Esophagus muscularis mucosa (tissue), 4 donors: ENCODE measurements at regions not wholly inside any gene's neighbourhood (a gene's known extent, or its start where the extent isn't known, plus 50 kb on each side); places are given as distances from the start of the nearest gene placed in this dataset.
A peak's percentile ranks its signal among the peaks of the same experiment; 100 is the strongest.

Experiments used
- DNase-seq: peaks from one replicate; pipeline ENCODE4 v3.0.0-alpha.2; 2017; ENCODE audit errors: extremely low spot score
- H3K27ac ChIP-seq, 4 donors: fragments of 200-600 bp; sonication (generic); replicated peaks in 1 of 4; 1 replicate in 3 of 4; 2 replicates in 1 of 4; pipeline ENCODE4 v1.5.1; 2016 to 2019; ENCODE audit warnings: mild to moderate bottlenecking in 1 of 4
- H3K27me3 ChIP-seq, 4 donors: fragments of 200-600 bp; sonication (generic); one replicate each; pipeline versions ENCODE4 v1.5.1 to v1.6.0; 2016 to 2019
- H3K36me3 ChIP-seq, 4 donors: fragments of 200-600 bp; sonication (generic); one replicate each; pipeline ENCODE4 v1.5.1; 2016 to 2019
- H3K4me1 ChIP-seq, 4 donors: fragments of 200-600 bp; sonication (generic); one replicate each; pipeline ENCODE4 v1.5.1; 2016 to 2019
- H3K4me3 ChIP-seq, 4 donors: fragments of 200-600 bp; sonication (generic); 1 replicate in 2 of 4; 2 replicates in 2 of 4; pipeline ENCODE4 v1.5.1; 2016 to 2019; ENCODE audit warnings: mild to moderate bottlenecking in 4 of 4, moderate library complexity in 1 of 4
- H3K9me3 ChIP-seq, 4 donors: fragments of 200-600 bp; sonication (generic); 1 replicate in 3 of 4; 2 replicates in 1 of 4; pipeline ENCODE4 v1.5.1; 2016 to 2019
- EP300 ChIP-seq: sonication (generic); formaldehyde crosslinking; IDR thresholded peaks from one replicate; pipeline ENCODE4 v1.6.1; 2017; ENCODE audit warnings: antibody characterized with exemption
- POLR2A ChIP-seq: fragments of 450-650 bp; IDR thresholded peaks from one replicate; pipeline ENCODE4 v1.6.1; 2017; ENCODE audit warnings: antibody characterized with exemption, moderate library complexity, mild to moderate bottlenecking, low read depth
- POLR2AphosphoS5 ChIP-seq, 2 donors: sonication (generic); formaldehyde crosslinking; IDR thresholded peaks; one replicate each; pipeline ENCODE4 v1.6.1; 2017; ENCODE audit warnings: antibody characterized with exemption in 2 of 2
- WGBS: methylation state at CpG from one replicate; pipeline ENCODE4 v1.1.5; 2018; 5-methylcytosine and 5-hydroxymethylcytosine counted together
- intact Hi-C: fragments of 100-400 bp; cut with DNase I; formaldehyde crosslinking; loops from one replicate; pipeline ENCODE4 v1.15.1; 2023
- TF ChIP-seq, protein P1 (sequence below), 3 experiments: fragments of 200-600 bp in 2 of 3; fragments of 450-650 bp in 1 of 3; sonication (generic) in 2 of 3; IDR thresholded peaks; one replicate each; pipeline ENCODE4 v1.5.1; 2017 to 2019; ENCODE audit warnings: antibody characterized with exemption in 3 of 3, mild to moderate bottlenecking in 2 of 3, moderate library complexity in 1 of 3

DNA sequence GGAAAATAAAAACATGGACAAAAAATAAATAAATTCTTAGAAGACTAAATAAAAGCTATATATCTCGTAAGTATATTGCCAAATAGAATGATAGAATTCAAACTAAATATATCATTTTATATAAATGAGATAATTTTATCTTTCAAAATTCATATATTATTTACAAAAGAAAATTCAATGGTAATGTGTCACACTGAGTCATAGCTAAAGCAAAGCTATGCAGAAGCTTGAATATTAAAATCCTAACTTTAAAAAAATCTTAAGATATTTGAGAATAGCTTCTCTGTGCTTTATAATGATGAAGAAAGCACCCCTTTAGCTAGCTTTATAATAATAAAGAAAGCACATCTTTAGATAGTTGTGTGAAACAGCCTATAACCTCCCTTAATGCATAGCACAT, 1010.8 kb downstream of the OTOL1 start:
- Histone ChIP-seq H3K9me3 (no peaks in the 10 kb centered on the region), H3K4me3 (no peak overlapping the region), H3K27me3 (no peaks in the 10 kb centered on the region), H3K36me3 (no peaks in the 10 kb centered on the region), H3K4me1 (no peaks in the 10 kb centered on the region), H3K27ac (no peak overlapping the region)
- TF ChIP-seq POLR2A, result no peak
- no peak for TF ChIP-seq POLR2AphosphoS5 (IDR thresholded peaks at IDR 0.05)
- TF ChIP-seq EP300, result no peak
- TF ChIP-seq, protein P1, sequence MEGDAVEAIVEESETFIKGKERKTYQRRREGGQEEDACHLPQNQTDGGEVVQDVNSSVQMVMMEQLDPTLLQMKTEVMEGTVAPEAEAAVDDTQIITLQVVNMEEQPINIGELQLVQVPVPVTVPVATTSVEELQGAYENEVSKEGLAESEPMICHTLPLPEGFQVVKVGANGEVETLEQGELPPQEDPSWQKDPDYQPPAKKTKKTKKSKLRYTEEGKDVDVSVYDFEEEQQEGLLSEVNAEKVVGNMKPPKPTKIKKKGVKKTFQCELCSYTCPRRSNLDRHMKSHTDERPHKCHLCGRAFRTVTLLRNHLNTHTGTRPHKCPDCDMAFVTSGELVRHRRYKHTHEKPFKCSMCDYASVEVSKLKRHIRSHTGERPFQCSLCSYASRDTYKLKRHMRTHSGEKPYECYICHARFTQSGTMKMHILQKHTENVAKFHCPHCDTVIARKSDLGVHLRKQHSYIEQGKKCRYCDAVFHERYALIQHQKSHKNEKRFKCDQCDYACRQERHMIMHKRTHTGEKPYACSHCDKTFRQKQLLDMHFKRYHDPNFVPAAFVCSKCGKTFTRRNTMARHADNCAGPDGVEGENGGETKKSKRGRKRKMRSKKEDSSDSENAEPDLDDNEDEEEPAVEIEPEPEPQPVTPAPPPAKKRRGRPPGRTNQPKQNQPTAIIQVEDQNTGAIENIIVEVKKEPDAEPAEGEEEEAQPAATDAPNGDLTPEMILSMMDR (IDR thresholded peaks at IDR 0.05), result no peak
- DNase-seq, result no peak
- WGBS, result 85% methylated on average over 1 of the region's 1 CpG
- intact Hi-C loops, result no loop called here

DNA sequence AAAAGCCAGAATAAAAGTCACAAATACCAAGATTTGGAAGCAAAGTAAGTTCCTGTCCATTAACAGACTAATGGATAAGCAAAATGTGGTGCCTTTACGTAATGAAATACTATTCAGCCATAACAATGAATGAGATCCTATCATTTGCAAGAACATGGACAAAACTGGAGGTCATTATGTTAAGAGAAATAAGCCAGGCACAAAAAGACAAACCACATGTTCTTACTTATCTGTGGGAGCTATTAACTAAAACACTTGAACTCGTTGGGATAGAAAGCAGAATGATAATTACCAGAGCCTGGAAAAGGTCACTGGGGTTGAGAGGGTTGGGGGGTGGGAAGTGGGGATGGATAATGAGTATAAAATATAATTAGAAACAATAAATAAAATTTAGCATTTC, 1015.9 kb downstream of the OTOL1 start:
- no peak overlapping the region for H3K4me3 ChIP-seq
- no peaks in the 10 kb centered on the region for H3K36me3 ChIP-seq
- TF ChIP-seq POLR2A, result no peak
- TF ChIP-seq, protein P1 (IDR thresholded peaks at IDR 0.05), result no peak
- no peak for TF ChIP-seq POLR2AphosphoS5 (IDR thresholded peaks at IDR 0.05)
- TF ChIP-seq EP300, result no peak
- no peaks in the 10 kb centered on the region for H3K9me3 ChIP-seq
- H3K4me1 ChIP-seq, result no peaks in the 10 kb centered on the region
- no peak for DNase-seq
- WGBS, result 77% methylated on average over 2 of the region's 2 CpGs
- no peaks in the 10 kb centered on the region for H3K27me3 ChIP-seq
- intact Hi-C loops, result no loop called here
- H3K27ac ChIP-seq, result no peak overlapping the region

DNA sequence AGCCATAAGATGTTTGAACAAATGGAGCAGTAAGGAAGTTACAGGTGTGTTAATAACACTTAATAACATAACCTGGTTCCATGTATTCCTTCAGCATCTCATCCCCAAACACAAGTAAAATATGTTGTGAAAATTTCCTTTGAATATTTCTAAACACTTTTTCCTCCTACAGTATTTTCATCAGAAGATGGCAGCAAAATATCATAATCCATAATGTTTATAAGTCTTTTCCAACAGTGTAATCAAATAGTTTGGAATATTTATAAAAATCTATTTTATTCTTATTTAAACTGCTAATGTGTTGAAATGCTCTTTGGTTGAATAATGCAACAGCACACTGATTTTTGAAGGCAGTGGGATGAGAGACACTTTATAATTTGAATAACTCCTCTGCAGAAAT, 1020.5 kb downstream of the OTOL1 start:
- no peak overlapping the region for H3K27ac ChIP-seq
- no peaks in the 10 kb centered on the region for H3K9me3 ChIP-seq
- H3K27me3 ChIP-seq, result no peaks in the 10 kb centered on the region
- DNase-seq, result no peak
- no peaks in the 10 kb centered on the region for H3K36me3 ChIP-seq
- H3K4me3 ChIP-seq, result no peak overlapping the region
- intact Hi-C loops, result no loop called here
- no peaks in the 10 kb centered on the region for H3K4me1 ChIP-seq
- no peak for TF ChIP-seq POLR2A
- TF ChIP-seq, protein P1 (IDR thresholded peaks at IDR 0.05), result no peak
- TF ChIP-seq POLR2AphosphoS5 (IDR thresholded peaks at IDR 0.05), result no peak
- TF ChIP-seq EP300, result no peak

DNA sequence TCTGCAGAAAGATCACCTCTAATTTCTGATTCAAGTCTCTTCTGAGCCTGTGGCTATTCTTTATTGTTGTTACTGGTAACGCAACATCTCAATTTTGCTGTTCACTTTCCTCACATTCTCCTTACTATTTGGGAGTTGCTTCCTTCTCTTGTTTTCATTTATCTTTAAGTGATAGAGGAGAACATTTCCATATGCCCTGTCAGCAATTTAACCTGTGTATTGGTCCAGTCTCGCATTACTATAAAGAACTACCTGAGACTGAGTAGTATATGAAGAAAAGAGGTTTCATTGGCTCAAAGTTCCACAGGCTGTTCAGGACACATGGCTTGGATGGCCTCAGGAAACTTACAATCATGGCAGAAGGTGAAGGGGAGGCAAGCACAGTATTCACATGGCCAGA, 1025.1 kb downstream of the OTOL1 start:
- Histone ChIP-seq H3K27me3 (no peaks in the 10 kb centered on the region), H3K4me1 (peaks cover 0 to 7% (median 2%) of the 10 kb centered on the region in 4 donors), H3K27ac (no peak overlapping the region), H3K9me3 (no peaks in the 10 kb centered on the region), H3K4me3 (no peak overlapping the region), H3K36me3 (no peaks in the 10 kb centered on the region)
- DNase-seq, result no peak
- TF ChIP-seq EP300 (no peak), POLR2AphosphoS5 (IDR thresholded peaks at IDR 0.05) (no peak), POLR2A (no peak)
- TF ChIP-seq, protein P1 (IDR thresholded peaks at IDR 0.05), result no peak
- WGBS, result 100% methylated on average over 2 of the region's 2 CpGs
- intact Hi-C loops, result no loop called here

DNA sequence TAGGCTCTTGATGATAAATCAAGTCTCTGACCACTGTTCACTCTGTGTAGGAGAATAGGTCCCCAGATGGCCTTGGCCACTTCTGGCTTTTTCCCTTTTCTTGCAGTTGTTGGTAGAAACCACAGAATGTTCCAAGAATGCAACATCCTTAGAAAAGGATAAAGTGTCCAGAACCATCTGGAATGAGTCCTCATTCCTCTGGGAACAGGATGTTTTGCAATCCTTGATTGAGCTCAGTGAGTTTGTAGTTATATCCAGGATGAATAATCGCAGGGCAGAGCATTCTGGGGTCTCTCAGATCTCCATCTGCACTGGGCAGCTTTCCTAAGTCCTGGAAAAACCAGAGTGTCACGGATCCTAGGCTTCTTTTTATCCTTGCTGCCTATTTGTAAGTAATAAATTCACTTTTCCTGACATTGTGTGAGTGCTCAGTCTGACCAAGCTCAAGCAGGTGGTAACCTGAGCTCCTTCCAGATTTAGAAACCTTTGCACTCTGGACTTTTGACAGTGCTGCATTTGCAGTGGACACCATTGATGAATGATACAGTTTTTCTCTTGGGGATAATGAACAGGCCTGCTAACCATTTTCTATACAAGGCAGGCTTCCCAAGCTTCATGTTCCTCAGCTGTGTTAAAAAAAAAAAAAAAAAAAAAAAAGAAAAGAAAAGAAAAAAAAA, 1028.6 kb downstream of the OTOL1 start:
- H3K27me3 ChIP-seq, result no peaks in the 10 kb centered on the region
- peaks cover 0 to 7% (median 2%) of the 10 kb centered on the region in 4 donors for H3K4me1 ChIP-seq
- intact Hi-C loops, result no loop called here
- no peak overlapping the region for H3K4me3 ChIP-seq
- H3K9me3 ChIP-seq, result no peaks in the 10 kb centered on the region
- DNase-seq, result no peak
- no peak for TF ChIP-seq POLR2A
- TF ChIP-seq, protein P1 (IDR thresholded peaks at IDR 0.05), result no peak
- TF ChIP-seq POLR2AphosphoS5 (IDR thresholded peaks at IDR 0.05), result no peak
- no peak for TF ChIP-seq EP300
- H3K36me3 ChIP-seq, result no peaks in the 10 kb centered on the region
- H3K27ac ChIP-seq, result peak overlapping the region in 1 of 4 donors; percentile 13
- 30% methylated on average over 2 of the region's 2 CpGs for WGBS
